Right lobe of liver (tissue), 4 donors: ENCODE measurements at regions not wholly inside any gene's neighbourhood (a gene's known extent, or its start where the extent isn't known, plus 50 kb on each side); places are given as distances from the start of the nearest gene placed in this dataset.
"Not testable (repeated sequence)": the region's sequence is repeated elsewhere in the genome, so short reads cannot be mapped to it uniquely, and the experiment has no call there.

Source experiments
- CTCF ChIP-seq, 4 donors: fragments of 200-600 bp in 3 of 4; fragments of 450-650 bp in 1 of 4; IDR thresholded peaks; one replicate each; pipeline versions ENCODE4 v1.5.1 to v1.8.0; 2016 to 2022; ENCODE audit warnings: antibody characterized with exemption in 4 of 4, mild to moderate bottlenecking in 2 of 4
- POLR2A ChIP-seq: fragments of 450-650 bp; IDR thresholded peaks from one replicate; pipeline ENCODE4 v1.6.1; 2017; ENCODE audit warnings: antibody characterized with exemption, mild to moderate bottlenecking
- donor health status: DM: no; HTN: no; CAD: no.
- donor health status: DM: no; HTN: no; CAD: no.
- donor health status: DM: no; HTN: yes; CAD: no.

- not testable (repeated sequence) for TF ChIP-seq CTCF (IDR thresholded peaks at IDR 0.05); POLR2A
Measured at GRCh38 chr13:25019741-25020140, 76.2 kb upstream of the PABPC3 start.
